ENCODE measurements at regions not wholly inside any gene's neighbourhood (a gene's known extent, or its start where the extent isn't known, plus 50 kb on each side); places are given as distances from the start of the nearest gene placed in this dataset.

DNA sequence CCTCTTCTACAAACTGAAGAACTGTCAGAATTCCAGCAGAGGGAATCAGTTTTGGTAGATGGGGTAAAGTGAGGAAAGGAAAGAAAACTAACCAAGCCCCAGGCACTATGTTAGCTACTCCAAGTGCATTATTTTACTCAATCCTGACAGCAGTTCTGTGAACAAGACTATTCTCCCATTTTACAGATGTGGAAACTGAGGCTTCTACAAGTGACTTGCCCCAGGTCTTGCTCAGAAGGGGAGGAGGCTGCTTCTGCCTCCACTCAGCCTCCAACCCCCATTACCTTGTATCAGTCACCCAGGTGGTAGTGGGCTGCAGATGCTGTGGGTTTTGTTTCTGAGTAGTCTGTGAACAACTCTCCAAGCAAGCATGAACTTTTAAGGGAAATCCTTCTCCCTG, 315.2 kb upstream of the MAF start:
- TF ChIP-seq GATA2 (IDR thresholded peaks at IDR 0.05; ENCODE audit: insufficient read depth, insufficient read length, low read depth, low read length) (no peak), EZH2 (IDR thresholded peaks at IDR 0.05; ENCODE audit: borderline replicate concordance, low read depth, low read length, severe bottlenecking) (no peak), POLR2A (IDR thresholded peaks at IDR 0.05; ENCODE audit: low read depth, low read length) (no peak), MYC (IDR thresholded peaks at IDR 0.05; ENCODE audit: low read depth, low read length) (no peak), FOS (IDR thresholded peaks at IDR 0.05; ENCODE audit: borderline replicate concordance, insufficient read depth, low read length) (no peak), JUN (IDR thresholded peaks at IDR 0.05; ENCODE audit: borderline replicate concordance, insufficient read depth, insufficient read length, low read depth) (no peak), POLR2AphosphoS5 (IDR thresholded peaks at IDR 0.05; ENCODE audit: insufficient read depth, low read depth, low read length) (no peak)
- TF ChIP-seq, protein P1, sequence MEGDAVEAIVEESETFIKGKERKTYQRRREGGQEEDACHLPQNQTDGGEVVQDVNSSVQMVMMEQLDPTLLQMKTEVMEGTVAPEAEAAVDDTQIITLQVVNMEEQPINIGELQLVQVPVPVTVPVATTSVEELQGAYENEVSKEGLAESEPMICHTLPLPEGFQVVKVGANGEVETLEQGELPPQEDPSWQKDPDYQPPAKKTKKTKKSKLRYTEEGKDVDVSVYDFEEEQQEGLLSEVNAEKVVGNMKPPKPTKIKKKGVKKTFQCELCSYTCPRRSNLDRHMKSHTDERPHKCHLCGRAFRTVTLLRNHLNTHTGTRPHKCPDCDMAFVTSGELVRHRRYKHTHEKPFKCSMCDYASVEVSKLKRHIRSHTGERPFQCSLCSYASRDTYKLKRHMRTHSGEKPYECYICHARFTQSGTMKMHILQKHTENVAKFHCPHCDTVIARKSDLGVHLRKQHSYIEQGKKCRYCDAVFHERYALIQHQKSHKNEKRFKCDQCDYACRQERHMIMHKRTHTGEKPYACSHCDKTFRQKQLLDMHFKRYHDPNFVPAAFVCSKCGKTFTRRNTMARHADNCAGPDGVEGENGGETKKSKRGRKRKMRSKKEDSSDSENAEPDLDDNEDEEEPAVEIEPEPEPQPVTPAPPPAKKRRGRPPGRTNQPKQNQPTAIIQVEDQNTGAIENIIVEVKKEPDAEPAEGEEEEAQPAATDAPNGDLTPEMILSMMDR (IDR thresholded peaks at IDR 0.05; ENCODE audit: extremely low read depth in 1 of 2, insufficient read depth in 1 of 2, low read depth in 1 of 2, low read length in 2 of 2): no peak
- TF ChIP-seq, protein P2, sequence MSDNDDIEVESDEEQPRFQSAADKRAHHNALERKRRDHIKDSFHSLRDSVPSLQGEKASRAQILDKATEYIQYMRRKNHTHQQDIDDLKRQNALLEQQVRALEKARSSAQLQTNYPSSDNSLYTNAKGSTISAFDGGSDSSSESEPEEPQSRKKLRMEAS (IDR thresholded peaks at IDR 0.05; ENCODE audit: insufficient read depth, insufficient read length): no peak
- Histone ChIP-seq H3K79me2 (ENCODE audit: control insufficient read depth, insufficient read depth, low read length) (no peaks in the 10 kb centered on the region), H3K9me1 (replicated peaks; ENCODE audit: control insufficient read depth, extremely low read depth, insufficient read depth, low read length) (no peaks in the 10 kb centered on the region), H3K4me3 (replicated peaks in 1 of 3; ENCODE audit: insufficient read depth in 1 of 3, low read depth in 1 of 3, low read length in 3 of 3) (no peak overlapping the region), H3K9ac (replicated peaks; ENCODE audit: extremely low read depth, insufficient read depth, low read length) (no peak overlapping the region), H3K9me3 (replicated peaks; ENCODE audit: control insufficient read depth, insufficient read depth, low read length) (no peaks in the 10 kb centered on the region), H3K27ac (ENCODE audit: insufficient read depth, low read depth, low read length) (no peak overlapping the region), H4K20me1 (replicated peaks; ENCODE audit: control insufficient read depth, extremely low read depth, insufficient read depth, low read length) (no peaks in the 10 kb centered on the region), H3K36me3 (ENCODE audit: control insufficient read depth in 2 of 2, extremely low read depth in 1 of 2, insufficient read depth in 2 of 2, low read length in 2 of 2) (no peaks in the 10 kb centered on the region), H3K4me2 (ENCODE audit: insufficient read depth, low read length) (no peak overlapping the region), H3K27me3 (ENCODE audit: control insufficient read depth in 2 of 2, insufficient read depth in 2 of 2, low read length in 2 of 2) (no peaks in the 10 kb centered on the region), H2AFZ (ENCODE audit: low read depth, low read length) (no peak overlapping the region), H3K4me1 (ENCODE audit: control insufficient read depth, extremely low read depth, insufficient read depth, low read length) (no peaks in the 10 kb centered on the region)
- no peak for FAIRE-seq
- POLR2A ChIA-PET: no interaction called here
- dilution Hi-C loops (cut with MboI; ENCODE audit: extremely low pct_ligation_motif_present, low sequenced_read_pairs): no loop called here
- no TSS peak for BruUV-seq (replicated peaks)
- CTCF ChIA-PET: no interaction called here
- DNase-seq (ENCODE audit: low read depth, low spot score): no peak
- intact Hi-C loops (cut with micrococcal nuclease): no loop called here

All from endothelial cell of umbilical vein (primary cell).